Psoas muscle (tissue), 7 donors: ENCODE measurements at regions not wholly inside any gene's neighbourhood (a gene's known extent, or its start where the extent isn't known, plus 50 kb on each side); places are given as distances from the start of the nearest gene placed in this dataset.
A peak's percentile ranks its signal among the peaks of the same experiment; 100 is the strongest.
"Not testable (repeated sequence)": the region's sequence is repeated elsewhere in the genome, so short reads cannot be mapped to it uniquely, and the experiment has no call there.

Experiments used
- ATAC-seq, 4 donors: fragments of 200-7000 bp; cut with Tn5 transposase; one replicate each; pipeline ENCODE4 v1.9.1; 2020; ENCODE audit warnings: moderate library complexity in 3 of 4, mild to moderate bottlenecking in 2 of 4
- DNase-seq, 2 donors: peaks; one replicate each; pipeline ENCODE4 v3.0.0-alpha.2; 2020
- H3K27ac ChIP-seq: fragments of 200-600 bp; one replicate; pipeline ENCODE4 v1.8.0; 2022
- H3K27me3 ChIP-seq, 3 donors: fragments of 200-600 bp in 1 of 3; one replicate each; pipeline versions ENCODE4 v1.6.1 to v1.8.0; 2013 to 2022; ENCODE audit warnings: low read length in 2 of 3, mild to moderate bottlenecking in 2 of 3, moderate library complexity in 1 of 3; ENCODE audit not compliant: insufficient read depth in 3 of 3
- H3K36me3 ChIP-seq, 2 donors: fragments of 200-600 bp in 1 of 2; one replicate each; pipeline versions ENCODE4 v1.6.1 to v1.8.0; 2013 to 2022; ENCODE audit warnings: low read depth in 1 of 2, mild to moderate bottlenecking in 1 of 2, moderate library complexity in 1 of 2; ENCODE audit not compliant: insufficient read depth in 1 of 2
- H3K4me1 ChIP-seq: fragments of 200-600 bp; one replicate; pipeline ENCODE4 v1.8.0; 2022
- H3K4me3 ChIP-seq: fragments of 200-600 bp; one replicate; pipeline ENCODE4 v1.8.0; 2022; ENCODE audit warnings: mild to moderate bottlenecking
- H3K9me3 ChIP-seq: fragments of 200-600 bp; one replicate; pipeline ENCODE4 v1.8.0; 2022
- CTCF ChIP-seq: fragments of 200-600 bp; IDR thresholded peaks from one replicate; pipeline ENCODE4 v1.8.0; 2022; ENCODE audit warnings: antibody characterized with exemption
- WGBS, 3 donors: extraction: QIAGEN DNeasy Blood & Tissue Kit; methylation state at CpG; one replicate each; pipeline versions ENCODE4 v1.1.6 to v1.1.7; 2013; 5-methylcytosine and 5-hydroxymethylcytosine counted together
- intact Hi-C, 2 donors: fragments of 100-400 bp; cut with DNase I; formaldehyde crosslinking; loops; one replicate each; pipeline versions ENCODE4 v1.11.0 to v1.14.2; 2022
- donor health status: healthy with polysubstance abuse.
- donor health status: DM: no; HTN: no; CAD: no; lungs with moderate emphysema.
- donor health status: Bipolar disorder and iron deficiency.
- donor health status: healthy.
- donor health status: DM: yes; HTN: yes; CAD: no.
- donor health status: DM: no; HTN: no; CAD: no.
- donor health status: DM: yes; HTN: yes; CAD: no.

- H3K27me3 ChIP-seq, DNase-seq, H3K9me3 ChIP-seq, ATAC-seq, H3K4me3 ChIP-seq, intact Hi-C loops: not testable (repeated sequence)
- H3K36me3 ChIP-seq = peaks cover 0 to 23% of the 10 kb centered on the region in 2 donors
- WGBS, 3 donors = 81 to 83% (median 81%) methylated on average over 5 of the region's 5 CpGs
- peak overlapping the region; percentile 38 for H3K27ac ChIP-seq
- peaks cover 34% of the 10 kb centered on the region for H3K4me1 ChIP-seq
Observed at GRCh38 chr1:829932-830331, 93.8 kb upstream of the SAMD11 start.

- WGBS, 3 donors = 23 to 37% (median 24%) methylated on average over 4 of the region's 5 CpGs
- ATAC-seq = peak; percentile 13 to 60 (median 53)
- H3K36me3 ChIP-seq = peaks cover 0 to 23% of the 10 kb centered on the region in 2 donors
- DNase-seq, H3K27me3 ChIP-seq, H3K4me3 ChIP-seq, intact Hi-C loops, H3K9me3 ChIP-seq: not testable (repeated sequence)
- H3K4me1 ChIP-seq = peaks cover 29% of the 10 kb centered on the region
- peak overlapping the region; percentile 38 for H3K27ac ChIP-seq
Observed at GRCh38 chr1:830750-831149, 93.0 kb upstream of the SAMD11 start.

- Histone ChIP-seq H3K4me3 (no peak overlapping the region), H3K9me3 (no peaks in the 10 kb centered on the region), H3K4me1 (peaks cover 30% of the 10 kb centered on the region), H3K27ac (peak overlapping the region; percentile 60), H3K36me3 (peaks cover 0 to 23% of the 10 kb centered on the region in 2 donors), H3K27me3 (no peaks in the 10 kb centered on the region)
- DNase-seq (no peak), ATAC-seq (no peak)
- TF ChIP-seq CTCF = no peak
- intact Hi-C loops = no loop called here
- WGBS, 3 donors = 84 to 91% (median 84%) methylated on average over 8 of the region's 8 CpGs
Observed at GRCh38 chr1:831522-831921, 92.2 kb upstream of the SAMD11 start.

- H3K27ac ChIP-seq = peak overlapping the region; percentile 60
- H3K4me3 ChIP-seq = no peak overlapping the region
- peaks cover 32% of the 10 kb centered on the region for H3K4me1 ChIP-seq
- H3K36me3 ChIP-seq = peaks cover 0 to 23% of the 10 kb centered on the region in 2 donors
- no peak for TF ChIP-seq CTCF
- WGBS, 3 donors = 74 to 81% (median 76%) methylated on average over 11 to 13 of the region's 13 CpGs
- no peaks in the 10 kb centered on the region for H3K9me3 ChIP-seq
- intact Hi-C loops = no loop called here
- H3K27me3 ChIP-seq = no peaks in the 10 kb centered on the region
- ATAC-seq (no peak), DNase-seq (no peak)
Observed at GRCh38 chr1:832136-832535, 91.6 kb upstream of the SAMD11 start.

- H3K4me3 ChIP-seq, H3K27ac ChIP-seq, DNase-seq, intact Hi-C loops, H3K27me3 ChIP-seq, ATAC-seq, H3K9me3 ChIP-seq: not testable (repeated sequence)
- peaks cover 32% of the 10 kb centered on the region for H3K4me1 ChIP-seq
- 86 to 88% (median 88%) methylated on average over 3 of the region's 3 CpGs for WGBS, 3 donors
- peaks cover 0 to 23% of the 10 kb centered on the region in 2 donors for H3K36me3 ChIP-seq
Observed at GRCh38 chr1:833226-833625, 90.5 kb upstream of the SAMD11 start.

- intact Hi-C loops = not testable (repeated sequence)
Observed at GRCh38 chr1:835509-835908, 88.2 kb upstream of the SAMD11 start.

GRCh38 chr1:837601-838000 is 86.1 kb upstream of the SAMD11 start:
- WGBS, 3 donors = 91 to 92% (median 92%) methylated on average over 5 of the region's 5 CpGs
- H3K4me3 ChIP-seq, H3K4me1 ChIP-seq, DNase-seq, H3K27ac ChIP-seq, intact Hi-C loops, H3K27me3 ChIP-seq, H3K9me3 ChIP-seq, ATAC-seq: not testable (repeated sequence)
- H3K36me3 ChIP-seq = peaks cover 0 to 17% of the 10 kb centered on the region in 2 donors

More at GRCh38 chr1:835509-835908, 88.2 kb upstream of the SAMD11 start:
- not testable (repeated sequence) for H3K4me3 ChIP-seq, H3K9me3 ChIP-seq, H3K27me3 ChIP-seq
- H3K4me1 ChIP-seq = peaks cover 22% of the 10 kb centered on the region
- DNase-seq = peak; percentile 30 to 78
- ATAC-seq = peak; percentile 88 to 95 (median 90)
- peak overlapping the region; percentile 55 for H3K27ac ChIP-seq
- H3K36me3 ChIP-seq = peaks cover 0 to 14% of the 10 kb centered on the region in 2 donors
- 26 to 46% (median 28%) methylated on average over 3 of the region's 10 CpGs for WGBS, 3 donors

- H3K4me1 ChIP-seq, ATAC-seq, H3K9me3 ChIP-seq, H3K27me3 ChIP-seq, H3K4me3 ChIP-seq, DNase-seq, intact Hi-C loops, H3K27ac ChIP-seq: not testable (repeated sequence)
- H3K36me3 ChIP-seq = peaks cover 0 to 17% of the 10 kb centered on the region in 2 donors
- WGBS, 3 donors = 77 to 83% (median 82%) methylated on average over 5 of the region's 5 CpGs
Observed at GRCh38 chr1:838291-838690, 85.4 kb upstream of the SAMD11 start.

- DNase-seq, H3K27ac ChIP-seq, H3K4me1 ChIP-seq, H3K4me3 ChIP-seq, ATAC-seq, H3K9me3 ChIP-seq, H3K27me3 ChIP-seq, intact Hi-C loops: not testable (repeated sequence)
- WGBS, 3 donors = 84 to 90% (median 90%) methylated on average over 6 of the region's 6 CpGs
- H3K36me3 ChIP-seq = peaks cover 0 to 15% of the 10 kb centered on the region in 2 donors
Observed at GRCh38 chr1:840592-840991, 83.1 kb upstream of the SAMD11 start.
